GM21515 (cell line): ENCODE measurements at regions not wholly inside any gene's neighbourhood (a gene's known extent, or its start where the extent isn't known, plus 50 kb on each side); places are given as distances from the start of the nearest gene placed in this dataset.

Experiments used
- ATAC-seq: cut with Tn5 transposase; IDR thresholded peaks from one replicate; pipeline ENCODE4 v1.9.1; 2021; ENCODE audit not compliant: unreplicated experiment

DNA sequence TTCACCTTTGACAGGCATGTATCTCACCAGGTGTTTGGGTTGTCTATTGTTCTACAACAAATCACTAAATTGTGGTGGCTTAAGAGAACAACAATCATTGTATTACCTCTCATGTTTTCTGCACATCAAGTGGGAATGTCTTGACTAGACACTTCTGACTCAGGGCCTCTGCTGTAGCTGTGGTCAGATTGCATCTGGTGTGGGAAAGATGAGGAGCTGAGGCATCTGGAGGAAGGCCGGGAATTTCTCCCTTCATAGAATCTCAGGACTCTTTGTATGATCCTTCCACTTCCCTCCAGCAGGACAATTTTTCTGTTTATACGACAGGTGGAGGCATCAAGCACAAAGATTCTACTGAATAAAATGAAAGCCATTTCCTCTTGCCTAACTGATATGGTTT lies 511.8 kb upstream of the NBEA start:
- no peak for ATAC-seq

- ATAC-seq = no peak
Observed at GRCh38 chr13:34431827-34432581, 510.1 kb upstream of the NBEA start.

DNA sequence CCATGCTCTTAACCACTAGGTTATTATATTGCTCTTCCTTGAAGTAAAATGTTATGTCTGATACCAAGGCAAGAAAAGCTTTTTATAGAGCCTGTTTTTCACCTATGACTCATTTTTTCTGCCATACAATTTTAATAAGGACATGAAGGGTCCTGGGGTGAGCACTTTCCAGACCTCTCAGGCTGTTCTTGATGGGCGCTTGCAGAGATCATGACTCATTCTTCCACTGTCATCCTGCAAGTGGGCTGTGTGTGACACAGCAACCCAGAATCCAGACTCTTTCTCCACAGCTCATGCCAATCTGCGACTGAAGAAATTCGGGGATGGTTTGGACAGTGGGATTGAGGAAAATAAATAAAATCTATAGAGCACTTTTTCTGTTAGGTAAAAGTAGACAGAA lies 506.7 kb upstream of the NBEA start:
- ATAC-seq = no peak

GRCh38 chr13:34437873-34438272 lies 504.2 kb upstream of the NBEA start:
- ATAC-seq = no peak

- ATAC-seq = no peak
Observed at GRCh38 chr13:34452831-34453230, 489.2 kb upstream of the NBEA start.

DNA sequence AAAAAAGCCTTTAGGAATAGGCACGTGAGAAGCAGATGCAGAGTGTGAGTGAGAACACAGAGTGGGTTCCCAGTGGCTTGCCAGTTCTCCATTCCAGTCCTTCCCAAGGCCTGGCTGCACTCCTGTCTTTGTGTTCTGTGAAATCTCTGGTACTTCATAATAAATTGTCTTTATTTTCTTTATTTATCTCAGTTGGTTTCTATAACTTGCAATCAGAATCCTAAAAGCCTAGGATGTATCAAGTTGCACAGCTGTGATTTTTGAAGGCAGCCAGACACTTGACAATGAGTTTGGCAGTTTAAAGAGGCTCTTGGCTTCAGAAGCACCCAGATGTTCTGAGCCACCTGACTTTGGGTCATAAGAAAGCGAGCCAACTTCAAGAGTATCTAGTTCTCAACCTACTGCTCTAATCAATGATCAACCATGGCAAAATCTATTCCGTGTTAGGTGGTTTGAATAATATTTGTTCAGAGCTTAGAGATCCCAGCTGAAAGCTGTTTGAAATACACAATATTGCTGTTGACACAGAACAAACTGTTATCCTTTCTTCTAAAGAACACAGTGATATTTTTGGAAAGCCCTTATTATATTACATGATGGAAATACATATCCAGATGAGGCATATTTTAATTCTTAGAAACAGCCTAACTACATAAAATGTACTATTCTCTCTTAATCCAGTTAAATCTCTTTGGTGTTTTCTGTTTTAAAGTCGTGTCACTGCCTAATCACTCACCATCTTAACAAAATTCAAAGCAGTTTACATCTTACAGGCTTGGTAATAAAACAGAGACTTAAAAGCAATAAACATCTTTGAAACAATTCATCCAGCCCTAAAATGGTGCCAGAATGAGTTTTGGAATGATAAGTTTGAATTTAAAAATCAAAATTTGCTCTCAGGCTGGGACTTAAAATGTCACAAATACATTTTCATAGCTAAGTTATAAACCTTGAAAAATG lies 483.0 kb upstream of the NBEA start:
- ATAC-seq = no peak

DNA sequence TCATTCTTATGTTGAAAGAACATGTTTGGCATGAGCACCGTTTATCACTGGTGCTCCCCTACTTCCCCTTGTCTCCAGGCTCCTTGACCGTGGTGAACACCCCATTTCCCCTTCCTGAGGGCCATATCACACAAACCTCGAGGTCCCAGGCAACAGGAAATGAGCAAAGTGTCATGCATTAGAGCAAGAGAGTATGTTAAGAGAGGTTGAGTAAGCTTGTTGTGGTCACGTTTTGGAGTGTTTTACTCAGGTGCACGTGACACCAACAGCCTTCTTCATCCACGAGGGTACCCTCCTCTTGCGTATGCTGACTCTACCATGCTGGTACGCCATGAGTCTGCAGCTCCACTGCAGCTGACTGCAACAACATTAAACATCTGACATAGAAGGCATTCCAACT lies 482.2 kb upstream of the NBEA start:
- ATAC-seq = no peak

GRCh38 chr13:34462843-34463242 lies 479.2 kb upstream of the NBEA start:
- no peak for ATAC-seq

- no peak for ATAC-seq
Observed at GRCh38 chr13:34464011-34464410, 478.1 kb upstream of the NBEA start.

DNA sequence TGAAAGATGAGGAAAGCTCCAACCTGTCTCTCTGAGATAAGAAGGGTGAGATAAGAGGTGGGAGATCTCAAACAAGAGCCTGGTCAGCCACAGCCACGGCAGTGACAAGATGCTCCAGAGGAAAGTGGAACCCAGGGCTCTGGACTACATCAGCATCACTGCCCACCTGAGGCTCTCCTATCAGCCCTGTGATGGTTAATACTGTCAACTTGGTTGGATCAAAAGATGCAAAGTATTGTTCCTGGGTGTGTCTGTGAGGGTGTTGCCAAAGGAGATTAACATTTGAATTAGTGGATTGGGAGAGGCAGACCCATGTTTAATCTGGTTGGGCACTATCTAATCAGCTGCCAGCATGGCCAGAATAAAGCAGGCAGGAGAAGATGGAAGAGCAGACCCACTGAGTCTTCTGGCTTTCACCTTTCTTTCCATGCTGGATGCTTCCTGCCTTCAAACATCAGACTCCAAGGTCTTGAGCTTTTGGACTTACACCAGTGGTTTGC lies 476.6 kb upstream of the NBEA start:
- no peak for ATAC-seq

DNA sequence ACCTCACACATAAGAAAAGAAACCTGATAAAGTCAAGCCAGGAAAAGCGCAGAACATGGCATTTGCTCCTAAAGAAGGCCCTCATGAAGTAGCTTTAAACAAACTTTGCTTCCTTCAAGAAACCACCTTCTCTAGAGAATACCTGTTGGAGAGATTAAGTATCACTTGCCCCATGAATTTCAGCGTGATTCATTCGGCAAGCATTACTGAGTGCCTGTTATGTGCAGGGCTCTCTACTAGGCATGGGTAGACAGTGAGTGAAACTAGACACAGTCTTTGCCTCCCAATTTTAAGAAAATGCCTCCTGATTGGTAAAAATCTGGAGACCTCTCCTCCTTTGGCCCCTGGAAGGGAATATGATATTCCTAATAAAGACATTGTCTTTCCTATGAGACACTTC lies 475.8 kb upstream of the NBEA start:
- no peak for ATAC-seq

- no peak for ATAC-seq
Observed at GRCh38 chr13:34467450-34468083, 474.5 kb upstream of the NBEA start.

DNA sequence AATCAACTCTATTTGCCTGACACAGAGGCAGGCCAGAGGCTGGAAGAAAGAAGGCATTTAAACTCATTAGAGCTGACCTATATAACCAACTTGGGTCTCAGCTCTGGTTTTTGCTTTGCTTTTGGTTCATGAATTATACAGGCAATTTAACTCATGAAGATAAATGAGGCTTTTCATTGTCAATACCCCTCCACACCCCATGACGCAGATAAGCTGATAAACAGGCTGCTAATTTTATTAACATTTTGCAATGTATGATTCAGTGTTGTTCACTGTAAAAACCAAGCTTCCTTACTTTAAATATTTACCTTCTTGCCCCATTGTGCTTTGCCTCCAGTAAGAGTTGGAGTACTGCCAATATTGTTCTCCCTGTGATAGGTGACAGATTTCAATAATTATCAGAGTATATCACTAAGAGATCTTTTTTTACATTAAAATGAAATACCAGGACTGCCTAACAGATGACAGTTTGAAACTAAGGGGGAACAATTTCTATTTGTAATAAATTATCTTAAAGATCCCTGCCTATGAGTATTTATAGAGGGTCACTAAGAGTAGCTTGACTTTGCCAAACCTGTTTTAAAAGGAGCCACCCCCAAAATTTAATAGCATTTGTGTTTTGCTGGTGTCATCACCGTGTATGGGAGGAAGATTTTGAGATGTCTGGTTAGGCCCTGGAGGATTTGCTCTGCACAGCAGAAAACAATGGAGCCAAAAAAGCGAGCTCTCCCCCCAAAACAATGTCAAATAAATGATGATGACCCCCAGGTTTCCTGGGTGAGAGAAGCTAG lies 472.7 kb upstream of the NBEA start:
- no peak for ATAC-seq

DNA sequence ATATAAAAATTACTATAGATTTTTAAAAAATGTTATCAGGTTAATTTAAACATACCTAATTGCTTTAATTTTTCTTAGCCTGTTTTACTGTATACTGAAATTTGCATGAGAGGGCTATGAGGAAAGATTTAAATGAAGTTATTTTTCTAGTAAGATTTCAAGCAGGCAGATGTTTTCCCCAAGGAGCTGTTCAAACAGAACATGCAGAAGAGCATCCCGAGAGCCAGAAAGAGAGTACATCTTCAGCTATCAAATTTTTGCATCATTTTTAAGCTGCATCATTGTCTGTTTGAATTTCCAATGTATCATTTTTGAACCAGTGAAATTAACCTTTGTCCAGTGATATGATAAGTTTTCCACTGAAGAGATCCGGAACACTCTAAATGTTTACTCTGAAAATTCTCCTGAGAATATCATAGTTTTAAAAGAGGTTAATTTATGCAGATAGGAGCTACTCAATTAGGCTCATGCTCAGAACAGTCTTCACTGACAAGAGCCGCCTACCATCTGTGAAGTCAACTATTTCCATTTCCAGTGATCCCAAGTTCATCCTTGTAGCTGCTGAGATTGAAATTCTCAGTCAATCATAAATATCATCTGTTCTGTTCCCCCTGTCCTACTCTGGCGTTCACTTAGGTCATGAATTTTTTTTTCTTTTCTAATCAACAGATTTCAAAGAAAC lies 467.7 kb upstream of the NBEA start:
- no peak for ATAC-seq

- ATAC-seq = no peak
Observed at GRCh38 chr13:34478376-34478775, 463.7 kb upstream of the NBEA start.

DNA sequence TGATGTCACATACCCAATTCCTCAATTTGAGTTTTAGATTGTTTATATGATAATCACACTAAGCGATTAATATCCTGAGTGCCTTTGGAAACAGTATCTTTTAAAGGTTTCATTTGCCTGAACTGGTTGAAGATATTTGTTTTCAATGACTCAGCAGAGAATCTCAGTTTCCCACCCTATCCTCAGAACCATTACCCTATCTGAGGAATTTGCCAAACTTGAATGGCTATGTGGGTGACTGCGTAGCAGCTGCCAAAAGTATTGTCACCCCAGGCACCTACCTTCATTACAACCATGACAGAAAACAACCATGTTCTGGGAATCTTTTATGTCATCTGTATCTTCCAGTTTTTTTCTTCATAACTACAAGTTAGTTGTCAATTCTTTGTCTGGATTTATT lies 440.1 kb upstream of the NBEA start:
- no peak for ATAC-seq

GRCh38 chr13:34502621-34503020 lies 439.4 kb upstream of the NBEA start:
- no peak for ATAC-seq

DNA sequence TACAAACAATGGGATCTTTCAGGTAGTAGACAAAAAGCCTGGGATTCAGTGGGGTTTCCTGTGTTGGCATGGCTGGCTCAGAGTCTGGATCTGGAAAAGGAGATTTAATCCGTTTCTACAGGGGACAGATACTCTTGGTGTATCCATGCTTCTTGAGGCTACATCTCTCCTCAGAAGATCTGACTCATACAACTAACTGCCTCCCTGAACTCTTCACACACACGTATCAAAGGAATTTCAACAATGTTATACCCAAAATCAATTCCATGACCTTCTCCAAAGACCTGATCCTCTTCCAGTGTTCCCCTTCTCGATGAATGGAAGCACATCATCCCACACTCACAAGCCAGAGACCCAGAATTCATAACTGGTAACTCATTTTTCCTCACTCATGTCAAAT lies 435.3 kb upstream of the NBEA start:
- ATAC-seq = no peak

GRCh38 chr13:34507630-34508029 lies 434.4 kb upstream of the NBEA start:
- ATAC-seq = no peak

DNA sequence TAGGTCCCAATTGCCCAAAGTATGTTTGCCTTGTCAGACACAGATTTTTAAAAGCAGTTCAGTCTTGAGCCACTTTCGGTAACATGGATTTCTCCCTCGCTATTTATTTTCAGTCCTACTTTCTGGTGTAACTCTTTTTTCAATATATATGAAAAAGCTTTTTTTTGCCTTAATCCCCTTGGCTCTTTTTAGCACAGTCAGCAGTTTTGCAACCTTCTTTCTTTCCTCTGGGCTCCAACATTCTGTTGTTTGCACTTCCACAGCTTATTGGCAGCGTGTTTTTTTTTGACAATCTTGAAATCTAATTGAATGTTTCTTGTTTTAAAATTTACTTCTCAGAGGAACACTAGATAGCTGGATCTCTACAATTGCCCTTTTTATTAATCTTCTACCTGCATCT lies 429.3 kb upstream of the NBEA start:
- ATAC-seq = no peak
